Naive thymus-derived CD4-positive, alpha-beta T cell (primary cell): ENCODE measurements at regions not wholly inside any gene's neighbourhood (a gene's known extent, or its start where the extent isn't known, plus 50 kb on each side); places are given as distances from the start of the nearest gene placed in this dataset.

ENCODE experiments used
- ATAC-seq: fragments of 150-1000 bp; cut with Tn5 transposase; 2 replicates; pipeline ENCODE4 v1.10.0; 2021; ENCODE audit warnings: mild to moderate bottlenecking, moderate library complexity
- CTCF ChIA-PET: fragments of 350-600 bp; sonication (Branson Sonifier 250); formaldehyde crosslinking; loops from one replicate; lab custom pipeline; 2021; ENCODE audit warnings: antibody characterized with exemption; lab: Charles Lee
- POLR2A ChIA-PET: fragments of 350-600 bp; sonication (Branson Sonifier 250); formaldehyde crosslinking; loops from one replicate; lab custom pipeline; 2021; ENCODE audit warnings: antibody characterized with exemption, inconsistent platforms; lab: Charles Lee
- DNase-seq, 9 donors: peaks; one replicate each; pipeline versions ENCODE4 v3.0.0 to v3.0.0-alpha.2; 2020 to 2022; ENCODE audit warnings: mixed read lengths in 1 of 9
- H3K27ac ChIP-seq: one replicate; pipeline ENCODE4 v1.7.0; 2013; ENCODE audit warnings: mild to moderate bottlenecking, low read depth, low read length, moderate library complexity
- H3K27me3 ChIP-seq, 2 donors: one replicate each; pipeline ENCODE4 v1.7.0; 2013; ENCODE audit warnings: low read length in 2 of 2, mild to moderate bottlenecking in 2 of 2, moderate library complexity in 2 of 2; ENCODE audit not compliant: control insufficient read depth in 2 of 2, insufficient read depth in 2 of 2
- H3K36me3 ChIP-seq, 3 experiments: 1 replicate in 2 of 3; 2 replicates in 1 of 3; pipeline ENCODE4 v1.7.0; 2013; ENCODE audit warnings: low read length in 3 of 3, mild to moderate bottlenecking in 3 of 3, moderate library complexity in 1 of 3; ENCODE audit not compliant: insufficient read depth in 3 of 3, control insufficient read depth in 2 of 3
- H3K4me1 ChIP-seq, 2 donors: one replicate each; pipeline ENCODE4 v1.7.0; 2013; ENCODE audit warnings: low read length in 2 of 2, mild to moderate bottlenecking in 2 of 2, moderate library complexity in 1 of 2; ENCODE audit not compliant: control insufficient read depth in 2 of 2, insufficient read depth in 2 of 2
- H3K4me3 ChIP-seq: 2 replicates; pipeline ENCODE4 v1.7.0; 2013; ENCODE audit warnings: mild to moderate bottlenecking, low read length
- H3K9me3 ChIP-seq, 3 experiments: 1 replicate in 2 of 3; 2 replicates in 1 of 3; pipeline ENCODE4 v1.7.0; 2013; ENCODE audit warnings: low read length in 3 of 3; ENCODE audit not compliant: control insufficient read depth in 2 of 3
- H3K27ac Mint-ChIP-seq, 9 donors: one replicate each; pipeline ENCODE4 v1.8.0; 2020 to 2022; ENCODE audit warnings: mixed read lengths in 9 of 9, mild to moderate bottlenecking in 8 of 9, moderate library complexity in 5 of 9, inconsistent platforms in 2 of 9
- H3K27me3 Mint-ChIP-seq, 5 donors: one replicate each; pipeline ENCODE4 v1.8.0; 2021 to 2022; ENCODE audit warnings: mixed read lengths in 5 of 5, mild to moderate bottlenecking in 1 of 5
- H3K36me3 Mint-ChIP-seq, 5 donors: one replicate each; pipeline ENCODE4 v1.8.0; 2020 to 2022; ENCODE audit warnings: mixed read lengths in 5 of 5, mild to moderate bottlenecking in 3 of 5, inconsistent platforms in 1 of 5
- H3K4me1 Mint-ChIP-seq, 7 donors: one replicate each; pipeline ENCODE4 v1.8.0; 2020 to 2022; ENCODE audit warnings: mixed read lengths in 7 of 7, mild to moderate bottlenecking in 3 of 7, inconsistent platforms in 1 of 7
- H3K4me3 Mint-ChIP-seq, 10 donors: one replicate each; pipeline ENCODE4 v1.8.0; 2020 to 2022; ENCODE audit warnings: mild to moderate bottlenecking in 10 of 10, mixed read lengths in 10 of 10, moderate library complexity in 6 of 10, inconsistent platforms in 2 of 10
- H3K9me3 Mint-ChIP-seq, 11 donors: one replicate each; pipeline ENCODE4 v1.8.0; 2020 to 2022; ENCODE audit warnings: mixed read lengths in 11 of 11, mild to moderate bottlenecking in 4 of 11, inconsistent platforms in 1 of 11, moderate library complexity in 1 of 11
- intact Hi-C, 2 donors: fragments of 100-400 bp; cut with micrococcal nuclease; formaldehyde crosslinking; loops; one replicate each; pipeline ENCODE4 v1.15.1; 2023

DNA sequence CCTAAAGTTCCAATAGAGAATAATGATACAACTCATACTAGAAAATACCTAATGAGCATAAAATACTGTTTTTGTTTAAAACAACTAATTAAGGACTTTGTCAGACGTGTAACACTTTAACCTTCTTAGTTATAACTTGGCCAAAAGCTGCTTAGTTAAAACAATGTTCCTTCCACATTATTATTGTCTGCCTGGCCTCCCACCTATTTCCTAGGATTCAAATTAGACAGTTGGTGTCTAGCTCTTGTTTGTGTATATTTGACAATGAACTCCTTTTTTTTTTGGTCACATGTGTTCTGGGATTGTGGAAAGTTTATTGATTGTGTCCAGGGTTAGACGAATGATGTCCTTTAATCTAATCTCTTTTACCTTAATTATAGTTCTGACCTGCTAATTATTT, 67.6 kb upstream of the PSMA6 start:
- H3K4me1 ChIP-seq = no peaks in the 10 kb centered on the region
- H3K4me1 Mint-ChIP-seq = peaks cover 0 to 16% (median 7%) of the 10 kb centered on the region in 7 donors
- POLR2A ChIA-PET = interaction anchor here (0.6 to 0.7 kb wide), 2 partner anchors 80 to 91 kb away, joined by 3 read pairs; no protein-coding TSS in a partner anchor
- no peaks in the 10 kb centered on the region for H3K27me3 ChIP-seq
- no peak overlapping the region for H3K4me3 Mint-ChIP-seq
- no peaks in the 10 kb centered on the region for H3K27me3 Mint-ChIP-seq
- ATAC-seq (no peak), DNase-seq (no peak)
- no peak overlapping the region for H3K4me3 ChIP-seq
- peak overlapping the region in 1 of 9 donors; percentile 49 for H3K27ac Mint-ChIP-seq
- no peaks in the 10 kb centered on the region for H3K9me3 ChIP-seq
- no peaks in the 10 kb centered on the region for H3K36me3 ChIP-seq
- no peaks in the 10 kb centered on the region for H3K9me3 Mint-ChIP-seq
- H3K36me3 Mint-ChIP-seq = peaks cover 0 to 26% (median 10%) of the 10 kb centered on the region in 5 donors
- H3K27ac ChIP-seq = no peak overlapping the region
- intact Hi-C loops = loop anchor here in 1 of 2 donors (10.0 kb wide), 1 partner anchor 80 kb away; no protein-coding TSS in a partner anchor
- CTCF ChIA-PET = interaction anchor here (1.9 to 2.2 kb wide), 2 partner anchors 188 to 190 kb away, joined by 4 to 8 read pairs; no protein-coding TSS in a partner anchor

GRCh38 chr14:35229084-35229791, 62.9 kb upstream of the PSMA6 start:
- CTCF ChIA-PET = interaction anchor here (0.5 to 3.9 kb wide), 15 partner anchors 18 to 630 kb away, joined by 3 to 22 read pairs (median 4); partner anchors contain the start of gene NFKBIA
- intact Hi-C loops = loop anchor here (1.0 to 10.0 kb wide), 5 partner anchors 64 to 193 kb away; partner anchors contain the start of gene PSMA6 (in 1 of the 2)

GRCh38 chr14:35229792-35230089, 62.4 kb upstream of the PSMA6 start:
- Mint-ChIP-seq H3K9me3 (no peaks in the 10 kb centered on the region), H3K36me3 (peaks cover 3 to 25% (median 6%) of the 10 kb centered on the region in 5 donors), H3K27ac (peak overlapping the region in 1 of 9 donors; percentile 72), H3K4me1 (peaks cover 6 to 27% (median 16%) of the 10 kb centered on the region in 7 donors), H3K4me3 (no peak overlapping the region), H3K27me3 (no peaks in the 10 kb centered on the region)
- ChIA-PET POLR2A (interaction anchor here (0.6 to 4.7 kb wide), 3 partner anchors 51 to 174 kb away, joined by 3 to 35 read pairs (median 3); partner anchors contain the start of gene NFKBIA), CTCF (interaction anchor here (0.5 to 3.9 kb wide), 13 partner anchors 17 to 631 kb away, joined by 3 to 22 read pairs (median 4); partner anchors contain the start of gene NFKBIA)
- Histone ChIP-seq H3K9me3 (no peaks in the 10 kb centered on the region), H3K4me1 (no peaks in the 10 kb centered on the region), H3K27ac (no peak overlapping the region), H3K27me3 (no peaks in the 10 kb centered on the region), H3K36me3 (no peaks in the 10 kb centered on the region), H3K4me3 (no peak overlapping the region)
- no peak for ATAC-seq
- intact Hi-C loops = loop anchor here (1.0 to 10.0 kb wide), 5 partner anchors 63 to 193 kb away; partner anchors contain the start of gene PSMA6 (in 1 of the 2)
- no peak for DNase-seq

More at GRCh38 chr14:35229084-35229791, 62.9 kb upstream of the PSMA6 start:
- H3K27ac Mint-ChIP-seq = peak overlapping the region in 1 of 9 donors; percentile 72
- H3K4me1 Mint-ChIP-seq = peaks cover 6 to 27% (median 16%) of the 10 kb centered on the region in 7 donors
- POLR2A ChIA-PET = interaction anchor here (0.6 to 4.7 kb wide), 4 partner anchors 52 to 527 kb away, joined by 3 to 35 read pairs (median 4); partner anchors contain the start of gene NFKBIA
- no peaks in the 10 kb centered on the region for H3K9me3 Mint-ChIP-seq
- no peak overlapping the region for H3K4me3 Mint-ChIP-seq
- ATAC-seq = peak; percentile 61
- H3K4me1 ChIP-seq = no peaks in the 10 kb centered on the region
- no peaks in the 10 kb centered on the region for H3K36me3 ChIP-seq
- H3K4me3 ChIP-seq = no peak overlapping the region
- peaks cover 3 to 23% (median 6%) of the 10 kb centered on the region in 5 donors for H3K36me3 Mint-ChIP-seq
- H3K9me3 ChIP-seq = no peaks in the 10 kb centered on the region
- H3K27me3 Mint-ChIP-seq = no peaks in the 10 kb centered on the region
- H3K27ac ChIP-seq = no peak overlapping the region
- H3K27me3 ChIP-seq = no peaks in the 10 kb centered on the region
- peak in 6 of 9 donors; percentile 3 to 41 (median 30) for DNase-seq

GRCh38 chr14:35231207-35231760, 60.9 kb upstream of the PSMA6 start:
- peaks cover 3 to 30% (median 9%) of the 10 kb centered on the region in 5 donors for H3K36me3 Mint-ChIP-seq
- H3K4me3 Mint-ChIP-seq = peak overlapping the region in 1 of 10 donors; percentile 63
- H3K27ac ChIP-seq = no peak overlapping the region
- no peaks in the 10 kb centered on the region for H3K36me3 ChIP-seq
- no peaks in the 10 kb centered on the region for H3K27me3 ChIP-seq
- no peaks in the 10 kb centered on the region for H3K27me3 Mint-ChIP-seq
- H3K9me3 Mint-ChIP-seq = no peaks in the 10 kb centered on the region
- peak overlapping the region in 1 of 9 donors; percentile 61 for H3K27ac Mint-ChIP-seq
- DNase-seq (no peak), ATAC-seq (no peak)
- ChIA-PET POLR2A (interaction anchor here (4.7 kb wide), 1 partner anchor 172 kb away, joined by 35 read pairs; the partner anchor contains the start of gene NFKBIA), CTCF (interaction anchor here (0.6 to 3.9 kb wide), 9 partner anchors 16 to 223 kb away, joined by 3 to 22 read pairs (median 4); partner anchors contain the start of gene NFKBIA)
- no peak overlapping the region for H3K4me3 ChIP-seq
- H3K4me1 ChIP-seq = no peaks in the 10 kb centered on the region
- intact Hi-C loops = no loop called here
- H3K9me3 ChIP-seq = no peaks in the 10 kb centered on the region
- H3K4me1 Mint-ChIP-seq = peaks cover 7 to 27% (median 16%) of the 10 kb centered on the region in 7 donors

- Histone ChIP-seq H3K36me3 (peaks cover 0 to 5% (median 0%) of the 10 kb centered on the region in 3 experiments), H3K4me3 (no peak overlapping the region), H3K4me1 (no peaks in the 10 kb centered on the region), H3K27me3 (no peaks in the 10 kb centered on the region), H3K27ac (no peak overlapping the region), H3K9me3 (no peaks in the 10 kb centered on the region)
- Mint-ChIP-seq H3K27me3 (no peaks in the 10 kb centered on the region), H3K9me3 (no peaks in the 10 kb centered on the region), H3K4me1 (peaks cover 8 to 34% (median 18%) of the 10 kb centered on the region in 7 donors), H3K36me3 (peaks cover 0 to 34% (median 7%) of the 10 kb centered on the region in 5 donors), H3K4me3 (no peak overlapping the region), H3K27ac (peak overlapping the region in 1 of 9 donors; percentile 62)
- ChIA-PET CTCF (interaction anchor here (0.6 to 1.5 kb wide), 3 partner anchors 64 to 258 kb away, joined by 3 to 5 read pairs (median 4); no protein-coding TSS in a partner anchor), POLR2A (interaction anchor here (0.6 to 1.4 kb wide), 2 partner anchors 61 to 171 kb away, joined by 4 read pairs; no protein-coding TSS in a partner anchor)
- no peak for DNase-seq
- no peak for ATAC-seq
- intact Hi-C loops = no loop called here
Measured at GRCh38 chr14:35234012-35234805, 58.0 kb upstream of the PSMA6 start.
